HG03135 (cell line): ENCODE measurements at regions not wholly inside any gene's neighbourhood (a gene's known extent, or its start where the extent isn't known, plus 50 kb on each side); places are given as distances from the start of the nearest gene placed in this dataset.
"Not testable (repeated sequence)": the region's sequence is repeated elsewhere in the genome, so short reads cannot be mapped to it uniquely, and the experiment has no call there.

ENCODE experiments used
- ATAC-seq: cut with Tn5 transposase; IDR thresholded peaks from one replicate; pipeline ENCODE4 v1.9.1; 2021; ENCODE audit warnings: mild to moderate bottlenecking, moderate library complexity; ENCODE audit not compliant: unreplicated experiment

DNA sequence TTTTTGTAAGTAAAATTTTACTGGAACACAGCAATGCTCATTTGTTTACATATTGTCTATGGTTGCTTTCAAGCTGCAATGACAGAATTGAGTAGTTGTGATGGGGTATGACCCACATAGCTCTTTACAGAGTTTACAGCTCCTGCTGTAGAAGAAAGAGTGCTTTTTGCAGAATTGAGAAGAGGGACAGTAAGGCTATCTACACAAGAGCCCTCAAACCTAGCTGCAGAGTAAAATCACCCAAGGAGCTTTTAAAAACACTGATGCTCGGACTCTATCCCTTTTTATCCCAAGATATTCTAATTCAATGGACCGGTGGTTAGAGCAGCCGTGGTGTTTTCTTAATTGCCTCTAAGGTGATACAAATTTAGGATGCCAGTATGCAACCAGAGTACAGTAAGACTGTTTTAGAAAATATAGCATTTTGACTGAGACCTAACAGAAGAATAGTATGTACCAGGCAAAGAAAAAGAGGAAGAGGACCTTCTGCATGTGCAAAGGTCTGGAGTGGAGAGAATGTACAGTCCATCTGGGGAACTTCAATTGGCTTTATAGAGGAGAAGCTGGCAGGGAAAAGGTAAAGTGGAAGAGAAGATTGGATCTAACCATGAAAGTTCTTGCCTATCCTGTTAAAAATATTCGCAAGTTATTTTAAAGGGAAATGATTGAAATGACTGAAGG is 663.6 kb upstream of the CPEB2 start:
- ATAC-seq, result no peak

DNA sequence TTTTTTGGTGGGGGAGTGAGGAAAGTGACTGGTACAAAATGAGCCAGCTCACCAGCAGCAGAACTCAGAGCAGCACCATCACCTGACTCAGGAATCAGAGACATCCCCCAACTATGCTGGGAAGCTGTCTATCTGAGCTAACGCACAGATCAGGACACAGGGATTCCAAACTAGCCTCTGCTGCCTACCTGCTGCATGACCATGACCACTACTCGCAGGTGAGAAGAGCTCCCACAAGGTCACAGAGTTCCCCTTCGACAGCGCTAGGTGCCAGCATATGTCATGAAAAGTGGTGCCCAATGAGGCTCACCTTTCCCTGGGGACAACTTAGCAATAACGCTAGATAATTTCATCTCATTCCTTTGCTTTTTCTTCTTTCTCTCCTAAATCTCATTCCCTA is 662.6 kb upstream of the CPEB2 start:
- ATAC-seq, result no peak

DNA sequence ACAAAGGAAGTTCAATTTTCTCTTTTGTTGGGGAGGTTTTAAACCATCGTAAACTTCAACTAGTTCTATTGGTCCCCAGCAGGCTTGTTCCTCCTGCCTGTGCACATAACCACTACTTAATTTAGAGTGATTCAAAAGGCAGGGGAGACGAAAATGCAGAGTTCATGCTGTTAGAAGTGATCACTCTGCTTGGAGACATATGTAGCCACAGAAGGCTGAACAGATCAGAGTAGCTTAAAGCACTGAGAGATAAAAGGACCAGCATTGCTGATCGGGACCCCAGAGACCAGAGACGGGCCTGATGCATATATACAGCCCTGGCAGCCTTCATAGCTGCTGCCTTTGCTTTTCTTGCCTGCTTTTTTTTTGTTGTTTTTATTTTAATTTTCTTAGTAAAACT is 662.0 kb upstream of the CPEB2 start:
- ATAC-seq, result no peak

DNA sequence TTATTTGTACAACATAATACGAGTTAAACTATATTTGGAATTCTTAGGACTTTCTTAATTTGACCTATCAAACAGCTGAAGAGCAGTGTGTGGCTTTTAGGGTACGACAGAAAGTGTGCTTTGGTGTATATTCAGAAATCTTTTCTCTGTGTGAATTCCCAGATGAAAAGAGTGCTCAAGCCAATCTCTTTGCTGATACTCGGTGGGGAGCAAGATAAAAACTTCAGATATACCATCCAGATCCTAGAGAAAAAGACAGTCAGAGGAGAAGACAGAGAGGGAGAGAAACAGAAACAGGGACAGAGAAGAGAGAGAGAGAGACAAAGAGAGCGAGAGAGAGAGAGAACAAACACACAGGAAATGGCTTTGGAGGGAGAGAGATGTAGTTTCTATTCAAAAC is 658.3 kb upstream of the CPEB2 start:
- no peak for ATAC-seq

DNA sequence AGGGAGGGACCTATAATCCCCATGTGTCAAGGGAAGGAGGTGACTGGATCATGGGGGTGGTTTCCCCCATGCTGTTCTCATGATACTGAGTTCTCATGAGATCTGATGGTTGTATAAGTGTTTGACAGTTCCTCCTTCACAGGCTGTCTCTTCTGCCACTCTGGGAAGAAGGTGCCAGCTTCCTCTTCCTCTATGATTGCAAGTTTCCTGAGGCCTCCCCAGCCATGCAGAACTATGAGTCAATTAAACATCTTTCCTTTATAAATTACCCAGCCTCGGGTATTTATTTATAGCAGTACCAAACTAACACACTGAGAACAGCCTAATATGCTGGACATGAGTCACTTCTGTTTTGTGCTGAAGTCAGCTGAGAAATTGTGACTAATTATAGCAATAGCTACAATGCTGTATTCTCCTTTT is 656.9 kb upstream of the CPEB2 start:
- no peak for ATAC-seq

DNA sequence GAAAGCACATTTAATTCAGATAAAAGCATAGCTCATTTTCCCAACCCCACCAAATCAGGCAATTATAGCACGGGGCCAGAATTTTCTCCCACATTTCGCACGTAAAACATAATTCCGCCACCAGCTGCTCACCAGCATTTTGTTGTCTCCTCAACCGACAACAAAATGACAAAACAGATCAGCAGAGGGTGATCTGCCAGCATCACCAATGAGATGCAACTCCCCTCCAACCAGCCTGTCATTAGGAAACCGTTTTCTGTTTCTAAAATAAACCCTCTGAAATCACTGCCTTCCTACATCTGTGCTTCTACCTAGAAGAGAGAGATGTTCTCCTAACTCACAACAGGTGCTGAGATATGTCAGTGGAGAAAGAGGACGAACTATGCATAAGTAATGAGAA is 654.8 kb upstream of the CPEB2 start:
- ATAC-seq, result no peak

DNA sequence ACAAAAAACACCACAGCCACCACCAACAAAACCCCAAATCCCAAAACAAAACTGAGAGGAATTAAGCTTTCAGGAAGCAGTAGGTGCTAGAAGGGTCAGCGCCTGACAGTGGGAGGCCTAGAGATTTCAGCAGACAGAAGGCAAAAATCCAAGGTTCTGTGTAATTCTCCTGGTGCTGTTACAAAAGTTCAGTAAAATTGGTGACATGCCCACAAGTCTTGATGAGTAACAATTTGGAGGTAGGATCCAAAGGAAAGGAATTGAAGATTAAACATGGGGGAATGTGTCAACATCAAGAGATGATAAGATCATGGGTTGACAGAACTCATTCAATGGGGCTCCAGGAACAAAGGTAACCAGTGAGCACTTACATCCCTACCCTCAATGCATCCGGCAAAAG is 653.8 kb upstream of the CPEB2 start:
- ATAC-seq, result no peak

DNA sequence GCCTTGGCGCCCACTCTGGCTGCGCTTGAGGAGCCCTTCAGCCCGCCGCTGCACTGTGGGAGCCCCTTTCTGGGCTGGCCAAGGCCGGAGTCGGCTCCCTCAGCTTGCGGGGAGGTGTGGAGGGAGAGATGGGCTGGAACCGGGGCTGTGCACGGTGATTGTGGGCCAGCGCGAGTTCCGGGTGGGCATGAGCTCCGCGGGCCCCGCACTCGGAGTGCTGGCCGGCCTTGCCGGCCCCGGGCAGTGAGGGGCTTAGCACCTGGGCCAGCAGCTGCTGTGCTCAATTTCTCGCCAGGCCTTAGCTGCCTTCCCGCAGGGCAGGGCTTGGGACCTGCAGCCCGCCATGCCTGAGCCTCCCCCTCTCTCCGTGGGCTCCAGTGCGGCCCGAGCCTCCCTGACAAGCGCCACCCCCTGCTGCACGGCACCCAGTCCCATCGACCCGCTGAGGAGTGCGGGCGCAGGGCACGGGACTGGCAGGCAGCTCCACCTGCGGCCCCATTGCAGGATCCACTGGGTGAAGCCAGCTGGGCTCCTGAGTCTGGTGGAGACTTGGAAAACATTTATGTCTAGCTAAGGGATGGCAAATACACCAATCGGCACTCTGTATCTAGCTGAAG is 643.6 kb upstream of the CPEB2 start:
- not testable (repeated sequence) for ATAC-seq

DNA sequence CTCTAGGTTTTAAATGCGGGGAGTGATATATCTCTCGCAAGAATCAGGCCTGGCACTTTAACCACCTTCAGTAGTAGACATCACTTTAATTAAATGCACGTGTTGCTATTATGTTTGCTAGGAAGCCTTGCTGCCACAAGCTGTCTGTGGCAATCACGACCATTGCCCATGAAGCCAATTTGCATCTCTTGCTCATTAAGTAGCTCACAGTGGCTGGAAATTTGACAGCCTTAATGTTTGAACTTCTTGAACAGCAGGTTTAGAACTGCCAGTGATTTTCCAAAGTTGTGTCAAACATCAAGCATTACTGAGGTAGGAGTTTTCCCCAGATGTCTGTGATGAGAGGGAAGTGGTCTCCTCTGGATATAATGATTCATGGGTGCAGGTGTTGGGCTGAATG is 642.3 kb upstream of the CPEB2 start:
- ATAC-seq, result no peak

DNA sequence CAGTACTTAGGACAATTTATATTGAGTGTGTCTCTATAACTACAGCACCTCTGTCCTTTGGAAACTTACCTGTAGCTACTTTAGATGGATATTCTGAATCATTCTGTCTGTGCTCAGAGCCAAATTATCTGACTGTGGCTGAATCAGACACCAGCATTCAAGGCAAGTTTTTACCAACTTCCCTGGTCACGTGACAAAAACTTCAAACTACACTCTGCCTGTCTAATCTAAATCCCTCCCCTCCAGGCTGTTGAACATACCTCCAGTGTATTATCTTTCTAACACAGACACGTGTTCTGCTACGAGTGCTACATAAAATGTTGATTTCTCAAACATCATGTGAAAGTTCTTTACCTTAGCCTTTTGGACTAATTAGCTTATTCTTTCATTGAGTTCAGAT is 641.2 kb upstream of the CPEB2 start:
- ATAC-seq, result no peak

DNA sequence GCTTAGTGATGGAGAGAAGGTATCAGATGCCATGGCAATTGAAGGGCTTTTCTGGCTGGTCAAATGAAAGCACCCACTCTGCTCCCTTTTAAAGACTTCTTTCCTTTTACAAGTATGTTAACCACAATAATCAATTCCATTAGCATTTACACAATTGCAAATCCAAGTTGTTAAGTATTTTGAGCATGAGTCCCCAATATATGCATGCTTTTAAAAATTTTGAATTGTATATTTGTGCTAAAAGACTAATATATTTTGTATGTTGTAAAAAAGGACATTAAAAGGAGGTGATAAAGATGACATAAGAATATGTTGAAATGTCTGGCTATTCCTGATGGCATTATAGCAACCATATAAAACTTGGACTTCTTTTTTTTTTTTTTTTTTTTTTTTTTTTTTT is 639.9 kb upstream of the CPEB2 start:
- ATAC-seq, result no peak

DNA sequence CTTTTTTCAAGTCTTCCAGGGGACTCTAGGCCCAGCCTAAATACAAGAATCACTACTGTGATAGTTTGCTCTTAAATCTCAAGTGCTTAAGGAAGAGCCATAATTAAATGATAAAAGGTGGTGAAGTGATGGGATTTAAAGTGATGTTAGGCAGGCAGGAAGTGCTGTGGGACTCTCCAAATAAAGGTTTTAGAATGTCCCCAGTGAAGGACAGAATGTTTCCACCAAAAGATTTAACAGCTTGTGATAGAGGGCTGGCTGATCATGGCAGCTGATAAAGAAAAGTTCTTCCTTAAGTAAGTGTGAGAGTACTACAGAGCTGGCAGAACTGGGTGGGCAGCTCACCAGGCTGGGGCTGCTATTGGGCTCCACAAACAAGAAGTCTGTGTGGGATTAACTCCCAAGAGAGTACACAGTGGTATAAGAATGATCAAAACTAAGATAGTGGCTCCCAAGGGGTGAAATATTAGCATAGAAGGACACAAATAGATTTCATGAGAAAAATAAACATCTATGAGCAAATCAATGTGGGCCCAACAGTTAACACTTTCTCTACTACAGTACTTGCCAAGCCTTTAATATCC is 637.2 kb upstream of the CPEB2 start:
- ATAC-seq, result no peak

DNA sequence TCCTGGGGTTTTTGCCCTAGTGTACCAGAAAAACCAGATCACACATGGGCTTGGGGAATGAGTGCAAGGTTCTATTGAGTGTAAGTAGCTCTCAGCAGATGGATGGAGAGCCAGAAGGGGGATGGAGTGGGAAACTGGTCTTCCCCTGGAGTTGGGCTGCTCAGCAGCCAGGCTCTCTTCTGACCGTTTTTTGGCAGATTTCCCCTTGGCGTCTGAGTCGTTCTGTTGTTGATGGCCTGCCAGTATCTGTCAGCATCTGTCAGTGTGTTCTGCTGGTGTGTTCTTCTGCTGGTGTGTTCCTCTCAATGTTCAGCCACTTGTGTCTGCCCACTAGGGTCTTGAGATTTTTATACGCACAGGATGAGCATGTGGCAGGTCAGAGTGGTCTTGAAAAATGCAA is 633.9 kb upstream of the CPEB2 start:
- no peak for ATAC-seq

DNA sequence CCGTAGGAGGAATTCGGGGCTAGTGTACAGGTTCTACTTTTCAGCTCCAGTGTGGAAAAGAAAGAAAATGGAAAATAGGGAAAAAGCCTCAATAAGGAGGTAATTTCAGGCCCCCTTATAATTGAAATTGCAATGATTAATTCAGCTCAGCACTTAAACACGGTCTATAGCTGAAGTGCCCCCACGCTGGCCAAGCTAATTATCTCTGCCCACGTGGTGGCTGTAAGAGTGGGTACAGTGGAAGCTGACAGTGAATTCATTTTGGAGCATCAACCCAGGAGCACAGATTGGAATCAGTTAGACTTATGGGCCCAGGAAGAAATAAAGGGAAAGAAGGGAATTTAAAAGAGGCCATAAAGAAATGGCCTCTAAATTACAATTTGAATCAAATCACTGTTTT is 631.1 kb upstream of the CPEB2 start:
- ATAC-seq, result no peak

DNA sequence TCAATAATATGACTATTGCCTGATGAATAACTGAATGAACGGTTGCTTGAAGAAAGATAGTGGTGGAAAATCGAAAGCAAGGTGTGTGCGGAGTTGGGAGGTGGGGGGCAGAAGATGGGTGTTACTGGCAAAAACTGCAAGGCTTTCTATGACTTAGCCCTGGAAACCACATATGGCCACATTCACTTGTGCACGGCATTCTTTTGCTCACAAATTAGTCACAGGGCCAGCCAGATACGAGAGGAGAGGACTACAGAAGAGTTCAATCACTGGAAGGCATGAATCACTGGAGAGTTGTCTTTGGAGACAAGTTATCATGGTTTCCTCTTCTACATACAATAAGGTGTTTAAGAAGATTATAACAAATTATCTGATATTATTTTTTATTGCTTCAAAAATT is 626.5 kb upstream of the CPEB2 start:
- ATAC-seq, result no peak

DNA sequence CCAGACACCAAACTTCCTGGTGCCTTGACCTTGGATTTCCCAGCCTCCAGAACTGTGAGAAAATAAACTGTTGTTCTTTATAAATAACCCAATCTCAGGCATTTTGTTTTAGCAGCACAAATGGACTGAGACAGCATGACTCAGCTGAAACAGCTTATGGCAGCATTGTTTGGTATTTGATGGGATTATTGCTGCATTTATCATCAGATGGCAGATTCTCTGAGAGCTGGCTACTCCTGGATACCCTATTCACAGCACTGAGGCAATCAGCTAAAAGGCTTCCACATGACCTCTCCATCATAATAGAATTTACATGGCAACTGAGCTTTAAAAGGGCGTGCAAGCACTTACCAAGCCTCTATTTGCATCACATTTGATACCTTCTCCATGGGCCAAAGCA is 623.1 kb upstream of the CPEB2 start:
- ATAC-seq, result no peak

DNA sequence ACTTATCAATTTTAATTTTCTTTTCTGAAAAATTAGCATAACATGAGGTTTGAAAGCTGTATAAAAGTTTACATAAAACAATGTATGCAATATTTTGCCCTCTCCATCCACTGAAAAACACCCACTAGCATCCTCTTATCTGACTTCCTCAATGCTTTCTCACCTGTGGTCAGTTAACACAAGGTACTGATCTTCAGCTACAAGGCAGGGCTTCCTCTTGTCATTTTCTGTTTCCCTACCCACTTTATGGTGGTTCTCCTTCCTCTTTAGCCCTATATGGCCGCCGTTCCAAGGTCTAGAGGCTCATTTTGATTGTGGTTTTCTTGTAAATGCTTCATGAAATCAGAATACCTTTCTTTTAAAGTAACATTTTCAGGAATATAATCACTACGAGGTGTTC is 618.6 kb upstream of the CPEB2 start:
- no peak for ATAC-seq

DNA sequence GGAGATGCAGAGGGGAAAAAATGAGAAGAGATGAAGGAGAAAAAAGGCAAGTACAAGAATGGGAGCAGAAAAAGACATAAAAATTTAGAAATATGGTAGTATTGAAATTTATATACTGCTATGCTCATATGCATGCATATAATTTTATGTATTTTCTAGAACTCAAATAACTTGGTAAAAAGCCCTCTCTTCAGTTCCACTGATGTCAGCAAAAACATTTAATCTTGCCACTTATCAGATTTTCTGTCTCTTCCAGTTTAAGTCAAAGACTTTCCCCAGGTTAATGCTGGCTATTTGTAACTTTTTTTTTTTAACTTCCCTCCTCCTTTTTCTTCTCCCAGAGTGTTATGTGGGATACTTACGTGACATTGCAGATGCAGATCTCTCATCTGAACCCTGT is 617.5 kb upstream of the CPEB2 start:
- no peak for ATAC-seq

DNA sequence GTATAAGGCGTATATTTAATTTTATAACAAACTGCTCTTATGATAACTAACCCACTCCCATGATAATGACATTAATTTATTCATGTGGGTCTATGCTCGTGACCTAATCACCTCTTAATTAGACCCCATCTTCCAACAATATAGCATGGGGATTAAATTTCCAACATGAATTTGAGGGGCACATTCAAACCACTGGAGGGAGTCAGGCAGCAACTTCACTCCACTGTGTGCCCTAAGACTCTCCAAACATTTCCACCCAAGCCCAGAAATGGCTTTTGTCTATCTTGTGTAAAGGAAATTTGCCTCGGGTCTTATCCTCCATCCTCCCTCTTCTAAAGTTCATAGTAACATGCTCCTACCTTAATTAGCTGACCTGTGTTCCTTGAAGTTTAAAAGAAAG is 616.1 kb upstream of the CPEB2 start:
- no peak for ATAC-seq

DNA sequence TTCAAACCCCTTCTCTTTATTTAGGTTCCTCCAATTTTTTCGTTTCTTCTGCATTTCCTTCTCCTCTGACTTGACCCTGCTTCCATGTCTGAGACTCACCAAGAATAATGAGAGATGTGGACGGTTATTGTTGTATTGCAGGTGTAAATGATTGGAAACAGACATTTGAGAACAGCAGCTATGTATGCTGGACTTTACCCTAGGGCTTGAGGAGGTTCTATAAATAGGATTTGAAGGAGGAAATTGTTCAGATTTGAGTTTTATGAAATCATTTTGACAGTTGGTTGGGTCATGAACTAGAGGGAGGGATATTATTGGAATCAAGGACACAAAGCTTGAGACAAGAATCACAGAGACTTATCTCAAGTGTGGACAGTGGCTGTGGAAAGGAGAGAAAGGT is 614.6 kb upstream of the CPEB2 start:
- ATAC-seq, result no peak

DNA sequence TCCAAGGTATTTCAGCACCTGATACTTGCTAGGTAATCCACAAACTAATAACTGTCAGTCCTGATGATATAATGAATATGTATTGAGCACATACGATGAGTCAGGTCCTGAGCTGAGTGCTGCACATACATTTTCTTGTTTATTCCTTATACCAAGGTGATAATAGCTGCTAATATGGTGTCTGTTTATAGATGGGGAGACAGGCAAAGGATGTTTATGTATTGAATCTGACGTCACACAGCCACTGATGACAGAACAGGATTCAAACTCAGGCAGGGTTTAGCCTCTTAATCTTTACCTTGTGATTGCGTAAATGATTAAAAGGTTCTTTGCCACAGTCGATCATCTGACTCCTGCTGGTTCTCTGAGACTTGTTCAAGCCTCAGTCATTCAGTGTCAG is 609.9 kb upstream of the CPEB2 start:
- ATAC-seq, result no peak

DNA sequence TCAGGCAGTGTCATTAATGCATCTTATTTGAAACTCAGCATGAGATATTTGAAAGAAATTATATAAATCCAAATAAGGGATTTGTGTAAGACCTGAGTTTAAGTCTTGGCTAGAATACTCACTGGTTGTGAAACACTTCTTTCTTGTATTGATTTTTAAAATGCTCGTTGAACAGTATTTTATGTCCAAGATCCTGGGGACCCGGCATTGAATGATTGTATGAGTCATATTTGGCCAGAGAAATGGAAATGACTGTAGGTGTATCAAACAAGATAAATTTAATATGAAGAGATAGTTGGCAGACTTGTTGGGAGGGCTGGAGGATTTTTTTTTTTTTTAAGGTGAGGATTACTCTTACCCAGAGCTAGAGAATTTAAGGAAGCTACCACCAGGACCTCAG is 606.1 kb upstream of the CPEB2 start:
- ATAC-seq, result no peak

DNA sequence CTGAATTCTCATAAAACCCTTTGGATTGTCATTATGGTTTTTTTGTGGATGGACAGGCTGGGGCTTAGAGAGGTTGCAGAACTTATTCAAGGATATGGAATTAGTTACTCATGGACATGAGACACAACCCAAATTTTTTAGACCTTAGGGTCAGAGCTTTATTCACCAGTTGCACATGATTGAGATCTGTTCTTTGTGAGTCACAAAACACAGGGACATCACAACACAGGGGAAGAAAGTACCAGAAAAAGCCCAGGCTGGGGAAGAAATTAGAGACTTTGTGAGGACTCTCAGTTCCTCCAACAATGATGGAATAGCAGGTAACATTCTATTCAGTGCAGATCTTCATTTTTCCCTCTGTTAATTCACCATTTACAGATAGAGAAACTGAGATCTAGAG is 602.4 kb upstream of the CPEB2 start:
- ATAC-seq, result no peak
